Stimulated activated CD4-positive, alpha-beta T cell treated with anti-CD3 and anti-CD28 coated beads, TNF-alpha, amount 100 ng/mL, for 4 hours (primary cell): ENCODE measurements at regions not wholly inside any gene's neighbourhood (a gene's known extent, or its start where the extent isn't known, plus 50 kb on each side); places are given as distances from the start of the nearest gene placed in this dataset.
"Not testable (repeated sequence)": the region's sequence is repeated elsewhere in the genome, so short reads cannot be mapped to it uniquely, and the experiment has no call there.

Source experiments
- DNase-seq, 3 experiments: peaks; one replicate each; pipeline ENCODE4 v3.0.0-alpha.2; 2020; ENCODE audit warnings: low read depth in 3 of 3

DNA sequence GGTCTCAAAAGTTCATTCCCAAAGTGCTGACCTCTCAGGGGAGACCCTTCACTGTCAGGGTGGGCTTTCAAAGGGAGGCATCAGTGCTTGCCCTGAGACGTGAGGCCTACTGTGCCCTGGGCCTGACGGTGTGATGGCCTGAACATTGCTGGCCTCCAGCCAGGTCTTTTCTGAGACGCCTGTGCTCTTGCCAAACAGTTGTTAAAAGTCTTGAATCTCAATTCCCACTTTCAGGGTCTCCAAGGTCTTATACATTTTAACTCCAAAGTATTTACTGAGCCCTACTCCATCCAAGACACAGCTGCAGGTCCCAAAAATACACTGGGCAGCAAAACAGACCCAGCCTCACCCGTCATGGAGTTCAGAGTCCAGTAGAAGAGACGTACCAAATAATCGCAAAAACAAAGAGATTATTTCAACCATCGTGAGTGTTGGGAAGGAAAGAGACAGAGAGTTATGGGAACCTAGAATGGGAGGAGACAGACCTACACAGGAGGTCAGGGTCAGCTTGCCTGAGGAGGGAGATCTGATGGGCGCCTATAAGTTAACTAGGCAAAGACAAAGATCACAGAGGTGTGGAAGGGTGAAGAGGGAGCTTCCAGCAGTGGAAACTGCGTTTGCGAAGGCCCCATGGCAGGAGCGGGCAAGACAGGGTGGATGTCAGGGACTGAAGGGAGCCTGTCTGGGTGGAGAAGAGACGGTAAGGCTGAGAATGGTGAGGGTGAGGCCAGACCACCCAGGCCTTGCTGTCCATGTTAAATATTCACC, 446.3 kb downstream of the PREX1 start:
- DNase-seq, result no peak

GRCh38 chr20:48380661-48381060, 447.1 kb downstream of the PREX1 start:
- no peak for DNase-seq

GRCh38 chr20:48378976-48379675, 448.7 kb downstream of the PREX1 start:
- DNase-seq, result no peak

GRCh38 chr20:48377940-48378339, 449.9 kb downstream of the PREX1 start:
- no peak for DNase-seq

DNA sequence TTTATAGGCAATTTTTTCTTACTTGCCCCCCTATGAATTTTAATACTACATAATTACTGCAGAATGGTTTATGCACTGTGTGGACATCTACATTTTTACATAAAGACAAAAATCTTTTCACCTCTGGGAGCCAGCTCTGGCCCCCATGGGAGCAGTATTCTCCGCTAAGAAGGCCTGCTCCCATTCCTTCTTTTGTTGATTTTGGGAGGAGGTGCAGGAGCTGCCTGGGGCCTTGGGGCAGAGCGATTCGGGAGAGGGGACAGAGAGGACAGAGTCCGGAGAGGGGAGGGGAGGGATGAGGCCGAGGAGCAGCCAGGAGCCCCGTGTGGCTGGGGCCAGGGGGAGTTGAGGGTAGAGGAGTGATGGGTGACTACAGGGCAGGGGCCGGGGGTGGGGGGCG, 452.0 kb downstream of the PREX1 start:
- DNase-seq, result no peak

GRCh38 chr20:48374991-48375595, 452.7 kb downstream of the PREX1 start:
- DNase-seq, result no peak

- not testable (repeated sequence) for DNase-seq
Observed at GRCh38 chr20:48374031-48374907, 453.5 kb downstream of the PREX1 start.

DNA sequence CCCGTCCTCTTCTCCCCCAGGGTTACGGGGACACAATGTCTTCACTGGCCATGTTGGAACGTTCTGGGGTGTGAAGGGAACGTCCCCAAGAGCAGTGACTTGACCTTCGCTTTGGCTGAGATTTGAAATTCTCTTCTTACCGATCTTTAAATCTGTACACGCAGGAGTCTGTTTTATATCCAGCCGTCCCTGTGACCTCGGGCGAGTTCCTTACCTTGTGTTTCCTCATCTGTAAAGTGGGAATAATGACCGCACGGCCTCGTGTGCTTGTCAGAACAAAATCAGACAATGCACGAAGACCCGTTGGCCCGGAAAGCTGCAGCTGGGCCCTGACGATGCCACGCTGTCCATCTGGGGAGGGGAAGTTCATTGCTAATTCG, 454.3 kb downstream of the PREX1 start:
- DNase-seq, result no peak

DNA sequence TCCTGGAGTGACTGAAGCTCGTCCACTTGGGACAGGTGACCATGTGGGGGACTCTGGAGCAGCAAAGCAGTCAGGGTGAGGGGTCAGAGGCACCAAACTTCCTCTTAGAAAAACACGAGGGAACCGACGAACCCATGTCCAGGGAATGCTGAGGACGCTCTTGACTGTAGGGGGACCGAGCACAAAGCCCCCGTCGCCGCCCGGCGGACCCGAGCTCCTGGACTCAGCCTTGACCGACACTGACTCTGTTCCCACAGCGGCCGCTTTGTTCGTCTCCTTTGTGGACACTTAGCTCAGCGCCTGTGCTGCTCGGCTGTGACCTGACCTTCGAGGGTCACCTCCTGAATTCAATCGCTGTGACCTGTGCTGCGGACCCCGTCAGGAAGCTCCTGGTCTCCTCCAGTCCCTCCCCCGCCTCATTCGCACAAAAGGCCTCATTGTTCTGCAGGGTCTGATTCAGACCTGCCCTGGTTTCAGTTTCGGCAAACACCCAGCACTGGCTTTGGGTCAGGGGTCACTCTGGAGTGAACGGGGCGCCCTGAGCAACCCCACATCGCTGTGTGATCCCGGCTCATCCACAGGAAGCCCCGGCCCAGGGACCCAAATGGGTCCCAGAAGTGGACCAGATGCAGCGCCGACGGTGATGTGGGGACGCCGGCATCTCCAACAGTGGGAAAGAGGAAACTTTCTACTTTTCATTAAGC, 454.8 kb downstream of the PREX1 start:
- not testable (repeated sequence) for DNase-seq

GRCh38 chr20:48371211-48371610, 456.6 kb downstream of the PREX1 start:
- DNase-seq, result no peak

GRCh38 chr20:48368580-48369021, 459.2 kb downstream of the PREX1 start:
- not testable (repeated sequence) for DNase-seq

- not testable (repeated sequence) for DNase-seq
Observed at GRCh38 chr20:48367541-48368358, 460.0 kb downstream of the PREX1 start.

- DNase-seq, result no peak
Observed at GRCh38 chr20:48366230-48366629, 461.6 kb downstream of the PREX1 start.

GRCh38 chr20:48364688-48365421, 462.9 kb downstream of the PREX1 start:
- no peak for DNase-seq

DNA sequence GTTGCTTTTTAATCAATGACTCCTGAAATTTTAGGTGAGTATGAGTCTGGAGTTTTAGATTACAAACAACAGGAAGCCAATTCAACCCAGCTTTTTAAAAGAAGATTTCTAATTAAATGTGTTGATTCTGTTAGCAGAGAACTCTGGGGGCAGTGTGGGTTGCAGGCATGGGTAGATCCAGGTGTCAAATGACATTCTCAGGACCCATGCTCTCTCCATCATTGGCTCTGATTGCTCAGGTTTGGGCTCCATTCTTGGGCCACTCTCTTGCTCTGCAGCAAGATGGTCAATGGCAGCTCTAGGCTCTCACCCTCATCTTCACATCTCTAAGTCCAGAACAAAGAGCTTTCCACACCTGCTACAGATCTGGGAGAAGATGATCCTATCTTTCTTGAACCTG, 463.7 kb downstream of the PREX1 start:
- no peak for DNase-seq

DNA sequence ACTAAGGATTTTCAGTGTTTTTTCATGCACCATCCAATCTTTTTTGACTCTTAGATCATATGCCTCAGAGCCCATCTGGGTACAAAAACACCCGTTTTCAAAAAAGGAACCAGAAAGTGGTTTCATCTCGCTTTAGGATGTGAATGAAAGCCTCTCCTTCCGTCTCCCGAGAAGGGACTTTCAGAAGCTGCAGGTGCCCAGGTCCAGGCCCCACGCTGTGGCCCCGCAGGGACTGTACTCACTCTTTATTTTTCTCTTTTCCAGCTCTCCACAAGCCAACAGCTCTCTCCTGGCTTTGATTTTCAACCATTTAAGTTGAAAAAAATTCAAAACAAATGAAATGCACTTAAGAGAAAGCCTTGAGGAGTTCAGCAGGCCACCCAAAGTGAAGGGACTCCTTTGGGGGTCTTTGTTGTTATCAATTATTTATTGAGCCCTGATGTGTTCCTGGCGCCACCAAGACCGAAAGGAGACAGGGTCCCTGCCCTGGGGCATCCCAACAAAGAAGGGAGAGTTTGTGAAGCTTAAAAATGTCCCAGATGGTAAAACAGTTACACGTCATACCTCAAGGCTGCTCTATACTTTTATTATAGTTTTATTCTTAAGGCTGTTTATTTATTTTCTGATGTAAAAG, 467.3 kb downstream of the PREX1 start:
- DNase-seq, result no peak

- no peak for DNase-seq
Observed at GRCh38 chr20:48359692-48360341, 468.0 kb downstream of the PREX1 start.

GRCh38 chr20:48359055-48359390, 468.8 kb downstream of the PREX1 start:
- DNase-seq, result not testable (repeated sequence)
